ENCODE measurements at regions not wholly inside any gene's neighbourhood (a gene's known extent, or its start where the extent isn't known, plus 50 kb on each side); places are given as distances from the start of the nearest gene placed in this dataset.

- TF ChIP-seq CTCF (IDR thresholded peaks at IDR 0.05) (no peak), HOXB5 (CRISPR knock-in tag; IDR thresholded peaks at IDR 0.05) (no peak), POLR2A (IDR thresholded peaks at IDR 0.05; ENCODE audit: low read length) (no peak), EP300 (IDR thresholded peaks at IDR 0.05) (no peak), SMC3 (IDR thresholded peaks at IDR 0.05) (no peak), E2F6 (IDR thresholded peaks at IDR 0.05; ENCODE audit: borderline replicate concordance, low read depth) (no peak), FOSB (CRISPR knock-in tag; IDR thresholded peaks at IDR 0.05) (no peak), FOSL2 (IDR thresholded peaks at IDR 0.05) (no peak), FOSL2 (CRISPR knock-in tag; IDR thresholded peaks at IDR 0.05) (no peak), BHLHE40 (IDR thresholded peaks at IDR 0.05; ENCODE audit: low read depth, low read length) (no peak)
These were observed 206.7 kb upstream of the CNKSR2 start for GRCh38 chrX:21167494-21167893.

Measured in A549 (cell line).